ENCODE measurements at regions not wholly inside any gene's neighbourhood (a gene's known extent, or its start where the extent isn't known, plus 50 kb on each side); places are given as distances from the start of the nearest gene placed in this dataset.

DNA sequence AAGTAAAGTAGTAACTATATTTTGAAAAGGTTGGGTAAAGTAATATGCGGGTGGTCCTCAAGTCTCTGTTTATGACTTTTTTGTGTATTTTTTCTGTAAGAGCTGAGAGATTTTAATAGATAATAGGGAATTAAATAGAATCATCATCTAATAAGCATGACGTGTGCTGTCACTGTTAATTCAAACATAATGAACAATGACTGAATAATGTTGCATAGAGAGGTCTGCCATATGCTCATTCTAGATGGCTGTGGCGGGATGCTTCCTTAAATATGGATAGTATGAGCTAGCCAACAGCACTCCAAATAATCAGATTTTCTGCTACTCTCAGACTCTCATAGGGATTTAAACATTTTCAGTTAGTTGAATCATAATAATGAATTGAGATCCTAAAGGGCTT is 302.8 kb upstream of the RBMS3 start:
- no peak for DNase-seq (ENCODE audit: low read depth in 1 of 2, low spot score in 2 of 2)
- Histone ChIP-seq H2BK12ac (ENCODE audit: low read depth, low read length) (no peak overlapping the region), H3K27me3 (replicated peaks in 1 of 4; ENCODE audit: control insufficient read depth in 3 of 4, extremely low read depth in 1 of 4, insufficient read depth in 3 of 4, low read length in 3 of 4) (no peaks in the 10 kb centered on the region), H4K5ac (ENCODE audit: insufficient read length, low read depth, low read length) (no peak overlapping the region), H2BK120ac (replicated peaks; ENCODE audit: low read depth, low read length) (no peak overlapping the region), H3K79me1 (ENCODE audit: low read depth, low read length) (no peaks in the 10 kb centered on the region), H3K14ac (ENCODE audit: insufficient read length) (no peak overlapping the region), H3K9me3 (ENCODE audit: insufficient read depth in 2 of 2, low read depth in 1 of 2, low read length in 1 of 2) (no peaks in the 10 kb centered on the region), H3K23me2 (ENCODE audit: low read depth, low read length) (no peaks in the 10 kb centered on the region), H2AK5ac (ENCODE audit: low read depth, low read length) (no peak overlapping the region), H3K27ac (ENCODE audit: low read depth, low read length) (no peak overlapping the region), H3K4me2 (ENCODE audit: insufficient read depth in 1 of 2, low read depth in 2 of 2, low read length in 2 of 2) (no peak overlapping the region), H3K36me3 (ENCODE audit: control insufficient read depth in 2 of 4, insufficient read depth in 4 of 4, low read length in 3 of 4) (no peaks in the 10 kb centered on the region), H2BK20ac (ENCODE audit: low read length) (no peak overlapping the region), H3K18ac (ENCODE audit: extremely low read depth, low read length) (no peak overlapping the region), H3K79me2 (ENCODE audit: control insufficient read depth in 1 of 2, insufficient read depth in 2 of 2, low read length in 2 of 2) (no peaks in the 10 kb centered on the region), H3K9ac (replicated peaks in 1 of 4; ENCODE audit: extremely low read depth in 1 of 4, low read depth in 3 of 4, low read length in 3 of 4) (no peak overlapping the region), H3K56ac (replicated peaks; ENCODE audit: insufficient read length, low read depth, low read length) (no peak overlapping the region), H3K4me3 (ENCODE audit: extremely low read depth in 1 of 4, insufficient read depth in 2 of 4, low read depth in 3 of 4, low read length in 4 of 4) (no peak overlapping the region), H4K8ac (ENCODE audit: extremely low read depth, insufficient read depth, low read length) (no peak overlapping the region), H3K23ac (ENCODE audit: insufficient read length) (no peak overlapping the region), H3K4me1 (replicated peaks in 1 of 4; ENCODE audit: control insufficient read depth in 3 of 4, insufficient read depth in 4 of 4, low read length in 3 of 4) (no peaks in the 10 kb centered on the region), H3K4ac (replicated peaks; ENCODE audit: insufficient read length, low read depth, low read length) (no peak overlapping the region), H4K91ac (replicated peaks; ENCODE audit: insufficient read length, low read length) (no peak overlapping the region), H4K20me1 (replicated peaks in 1 of 2; ENCODE audit: control insufficient read depth in 1 of 2, insufficient read depth in 2 of 2, low read length in 2 of 2) (no peaks in the 10 kb centered on the region), H2BK15ac (ENCODE audit: low read length) (no peak overlapping the region), H2BK5ac (ENCODE audit: low read depth, low read length) (no peak overlapping the region), H2AFZ (ENCODE audit: low read length) (no peak overlapping the region)
- CTCF ChIA-PET (ENCODE audit: partially characterized antibody) = no interaction called here
- POLR2A ChIA-PET (ENCODE audit: partially characterized antibody) = no interaction called here
- no peak for FAIRE-seq
- 93 to 100% methylated on average over 1 to 3 of the region's 3 CpGs for WGBS, 2 experiments (ENCODE audit: extremely low coverage in 1 of 2, insufficient coverage in 1 of 2, insufficient read length in 1 of 2, insufficient replicate concordance in 2 of 2, low coverage in 1 of 2, low lambda C conversion rate in 2 of 2, missing lambda C conversion rate in 1 of 2)
- TF ChIP-seq HDAC2 (IDR thresholded peaks at IDR 0.05; ENCODE audit: borderline replicate concordance in 1 of 2, low read depth in 2 of 2, low read length in 2 of 2) (no peak), TAF7 (optimal IDR thresholded peaks at IDR 0.05; ENCODE audit: borderline replicate concordance, low read depth, low read length) (no peak), BCL11A (IDR thresholded peaks at IDR 0.05; ENCODE audit: low read depth in 2 of 2, low read length in 2 of 2) (no peak), RXRA (IDR thresholded peaks at IDR 0.05; ENCODE audit: insufficient read depth, low read depth, low read length) (no peak), CHD2 (IDR thresholded peaks at IDR 0.05; ENCODE audit: low read length) (no peak), BRCA1 (IDR thresholded peaks at IDR 0.05; ENCODE audit: low read depth, low read length) (no peak), CHD1 (IDR thresholded peaks at IDR 0.05; ENCODE audit: low read depth, low read length) (no peak), KDM5A (IDR thresholded peaks at IDR 0.05; ENCODE audit: low read length) (no peak), POLR2AphosphoS5 (IDR thresholded peaks at IDR 0.05; ENCODE audit: low read depth, low read length) (no peak), SP2 (IDR thresholded peaks at IDR 0.05; ENCODE audit: low read length) (no peak), SUZ12 (IDR thresholded peaks at IDR 0.05; ENCODE audit: low read length) (no peak), KDM4A (IDR thresholded peaks at IDR 0.05; ENCODE audit: low read depth, low read length, severe bottlenecking) (no peak), SP1 (IDR thresholded peaks at IDR 0.05; ENCODE audit: low read depth, low read length) (no peak)
- TF ChIP-seq, protein P1, sequence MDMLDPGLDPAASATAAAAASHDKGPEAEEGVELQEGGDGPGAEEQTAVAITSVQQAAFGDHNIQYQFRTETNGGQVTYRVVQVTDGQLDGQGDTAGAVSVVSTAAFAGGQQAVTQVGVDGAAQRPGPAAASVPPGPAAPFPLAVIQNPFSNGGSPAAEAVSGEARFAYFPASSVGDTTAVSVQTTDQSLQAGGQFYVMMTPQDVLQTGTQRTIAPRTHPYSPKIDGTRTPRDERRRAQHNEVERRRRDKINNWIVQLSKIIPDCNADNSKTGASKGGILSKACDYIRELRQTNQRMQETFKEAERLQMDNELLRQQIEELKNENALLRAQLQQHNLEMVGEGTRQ (IDR thresholded peaks at IDR 0.05; ENCODE audit: low read length) = no peak
- TF ChIP-seq, protein P2, sequence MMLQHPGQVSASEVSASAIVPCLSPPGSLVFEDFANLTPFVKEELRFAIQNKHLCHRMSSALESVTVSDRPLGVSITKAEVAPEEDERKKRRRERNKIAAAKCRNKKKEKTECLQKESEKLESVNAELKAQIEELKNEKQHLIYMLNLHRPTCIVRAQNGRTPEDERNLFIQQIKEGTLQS (IDR thresholded peaks at IDR 0.05; ENCODE audit: insufficient read depth, low read depth, low read length) = no peak

All from H1 (cell line).